HG02973 (cell line): ENCODE measurements at regions not wholly inside any gene's neighbourhood (a gene's known extent, or its start where the extent isn't known, plus 50 kb on each side); places are given as distances from the start of the nearest gene placed in this dataset.

Source experiments
- ATAC-seq: cut with Tn5 transposase; IDR thresholded peaks from one replicate; pipeline ENCODE4 v1.9.1; 2021; ENCODE audit warnings: moderate library complexity; ENCODE audit not compliant: unreplicated experiment

DNA sequence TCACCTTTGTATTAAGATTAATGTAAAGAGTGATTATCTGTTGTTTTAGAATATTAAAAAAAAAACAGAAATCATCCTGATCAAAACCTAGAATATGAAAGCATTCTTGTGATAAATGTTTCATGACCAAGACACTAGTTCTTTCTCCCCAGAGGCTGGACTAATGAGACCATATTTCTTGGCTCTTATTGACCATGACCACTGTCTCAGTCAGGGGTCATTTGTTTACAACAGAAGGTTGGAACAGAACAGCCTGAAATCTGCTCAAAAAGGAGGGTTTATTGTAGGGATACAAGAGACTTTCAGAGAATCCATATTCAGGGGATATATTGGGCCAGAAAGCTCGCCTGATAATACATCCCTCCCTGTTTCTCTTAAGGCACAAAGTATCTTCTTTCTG, 87.7 kb downstream of the TMEM30B start:
- ATAC-seq = no peak

DNA sequence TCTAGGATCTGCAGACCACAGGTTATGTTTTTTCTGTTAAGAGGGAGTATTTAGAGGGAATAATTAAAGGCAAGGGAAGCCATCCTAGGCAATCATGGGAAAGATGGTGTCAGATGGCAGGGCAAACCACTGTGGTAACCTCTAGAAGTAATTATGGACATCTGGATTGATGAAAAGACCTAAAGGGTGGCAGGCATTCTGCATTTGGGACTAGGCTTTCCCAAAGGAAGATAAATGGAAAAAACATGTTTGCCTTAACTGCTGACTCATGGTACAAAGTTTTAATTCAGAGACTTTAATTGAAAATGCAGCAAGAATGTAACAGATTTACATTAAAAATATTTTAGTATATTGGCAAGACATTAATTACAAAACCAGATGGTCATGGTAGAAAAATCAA, 88.1 kb downstream of the TMEM30B start:
- ATAC-seq = no peak

GRCh38 chr14:61191733-61192132, 89.4 kb downstream of the TMEM30B start:
- ATAC-seq = no peak

GRCh38 chr14:61190341-61190740, 90.8 kb downstream of the TMEM30B start:
- ATAC-seq = no peak

DNA sequence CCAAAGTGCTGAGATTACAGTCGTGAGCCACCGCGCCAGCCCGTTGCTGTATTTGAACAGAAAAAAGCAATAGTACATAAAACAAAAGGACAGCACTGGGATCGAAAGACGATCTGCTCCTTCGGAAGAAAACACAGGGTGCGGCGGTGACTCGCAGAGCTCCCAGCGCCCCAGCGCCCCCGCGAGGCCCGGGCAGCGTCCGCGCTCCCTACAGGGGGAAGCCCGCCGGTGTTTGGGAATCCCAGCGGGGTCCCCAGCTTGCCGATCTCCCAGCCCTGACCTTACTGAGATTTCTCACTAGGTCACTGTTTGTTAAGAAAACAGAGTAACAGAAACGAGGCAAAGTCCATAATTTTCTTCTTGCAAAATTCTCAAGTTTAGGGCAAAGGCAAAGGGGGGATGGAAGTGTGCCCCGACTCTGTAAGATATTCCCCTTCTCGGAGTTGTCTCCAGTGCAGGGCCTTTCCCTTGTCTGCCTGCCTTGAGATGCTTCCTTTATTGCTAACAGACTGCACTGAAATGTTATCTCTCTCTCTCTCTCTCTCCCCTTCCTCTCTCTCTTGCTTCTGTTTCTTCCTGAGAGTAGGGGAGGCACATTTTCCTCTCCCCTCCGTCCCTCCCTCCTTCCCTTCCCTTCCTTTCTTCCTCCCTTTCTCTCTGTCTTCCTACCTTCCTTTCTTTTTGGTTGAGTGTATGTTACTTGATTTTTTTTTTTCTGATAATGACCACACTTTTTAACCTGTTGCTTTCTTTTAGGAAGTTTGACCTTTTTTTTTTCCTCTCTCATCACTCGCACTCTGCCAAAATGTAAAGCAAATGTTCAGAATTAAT, 91.9 kb downstream of the TMEM30B start:
- ATAC-seq = no peak

- ATAC-seq = no peak
These were observed 92.9 kb downstream of the TMEM30B start for GRCh38 chr14:61188196-61188595.

DNA sequence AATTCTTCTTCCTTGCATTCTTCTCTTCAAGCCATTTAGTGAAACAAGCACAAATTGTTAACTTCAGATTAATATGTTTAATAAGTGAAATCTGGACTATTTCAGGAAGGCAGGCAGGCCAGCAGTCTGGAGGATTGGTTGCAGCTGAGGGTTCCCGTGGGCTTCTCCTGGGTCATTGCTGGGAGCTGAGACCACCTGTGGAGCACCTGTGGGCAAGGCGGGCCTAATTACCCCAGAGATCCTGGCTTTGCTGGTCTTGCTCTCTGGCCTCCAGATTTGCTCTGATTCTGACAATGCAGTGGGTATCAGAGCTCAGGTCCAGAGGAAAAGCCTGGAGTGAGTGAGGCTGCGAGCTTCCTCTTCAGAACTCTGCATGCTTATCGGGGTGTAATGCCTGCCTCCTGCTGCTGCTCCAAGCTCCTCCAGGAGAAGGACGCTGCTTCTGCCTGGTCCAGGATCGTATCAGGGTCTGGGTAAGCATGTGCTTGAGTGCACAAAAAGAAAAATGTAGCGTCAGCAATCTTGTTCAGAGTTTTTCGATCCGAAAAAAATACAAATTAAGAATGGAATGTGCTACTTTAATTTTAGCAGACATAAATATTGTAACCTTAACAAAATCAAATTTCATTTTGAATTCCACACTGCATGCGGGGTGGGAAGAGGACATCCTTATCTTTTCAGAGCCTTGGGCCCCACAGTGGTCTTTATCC, 93.8 kb downstream of the TMEM30B start:
- no peak for ATAC-seq

DNA sequence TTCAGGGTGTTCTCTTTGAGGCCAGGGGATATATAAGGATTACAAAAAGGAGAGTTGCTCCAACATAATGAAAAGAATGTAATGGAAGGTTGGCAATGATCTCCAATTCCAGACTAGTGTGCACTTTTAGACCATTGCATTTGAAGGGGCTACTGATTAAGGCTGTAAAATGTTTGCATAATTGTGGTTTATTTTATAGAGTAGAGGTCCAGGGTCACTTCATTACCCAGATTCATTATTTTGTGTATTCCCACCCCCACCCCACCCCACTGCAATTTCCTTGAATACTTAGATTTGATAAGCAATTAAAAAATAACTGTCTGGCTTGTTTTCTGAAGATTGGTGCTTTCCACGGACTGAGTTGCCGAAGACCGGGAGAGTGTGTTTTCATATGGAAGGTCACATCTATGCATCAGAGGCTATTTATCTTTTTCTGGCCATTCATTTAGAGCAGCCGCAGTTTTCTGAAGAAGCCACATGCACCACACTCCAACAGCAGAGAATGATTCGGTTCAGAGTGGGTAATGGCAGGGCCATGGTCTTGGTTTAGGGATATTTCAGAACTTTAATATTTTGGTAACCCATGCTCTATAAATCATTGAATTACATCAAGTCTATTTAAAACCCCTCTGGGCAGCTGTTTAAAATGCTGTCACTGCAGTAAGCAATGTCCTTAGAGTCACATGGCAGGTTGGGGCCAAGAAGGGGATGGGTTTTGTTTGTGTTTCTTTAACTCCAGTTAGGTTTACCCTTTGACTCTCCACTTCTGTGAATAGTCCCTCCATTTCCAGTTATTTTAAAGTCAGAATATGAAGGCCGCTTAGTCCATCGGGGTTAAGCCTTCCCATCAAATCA, 94.6 kb downstream of the TMEM30B start:
- no peak for ATAC-seq

- no peak for ATAC-seq
These were observed 95.6 kb downstream of the TMEM30B start for GRCh38 chr14:61185534-61185933.

DNA sequence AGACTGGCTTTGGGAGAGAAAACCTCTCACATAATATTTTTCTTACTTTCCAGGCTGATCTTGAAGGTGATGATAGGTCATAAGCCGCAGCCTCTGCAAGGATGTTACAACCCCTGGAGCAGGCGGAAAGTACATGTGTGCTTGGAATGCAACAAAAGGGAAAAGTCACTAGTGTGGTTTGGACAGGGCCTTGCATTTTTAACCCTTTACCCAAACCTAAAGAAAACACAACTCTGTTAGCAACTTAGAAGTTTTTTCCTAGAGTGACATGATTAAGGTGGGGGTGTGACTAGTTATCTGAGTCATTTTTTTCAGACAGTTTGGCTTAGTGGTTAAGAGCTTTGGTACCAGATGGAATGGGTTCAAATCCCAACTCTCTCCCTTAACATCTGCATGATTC, 97.0 kb downstream of the TMEM30B start:
- ATAC-seq = no peak

GRCh38 chr14:61183196-61183885, 97.8 kb downstream of the TMEM30B start:
- ATAC-seq = no peak

DNA sequence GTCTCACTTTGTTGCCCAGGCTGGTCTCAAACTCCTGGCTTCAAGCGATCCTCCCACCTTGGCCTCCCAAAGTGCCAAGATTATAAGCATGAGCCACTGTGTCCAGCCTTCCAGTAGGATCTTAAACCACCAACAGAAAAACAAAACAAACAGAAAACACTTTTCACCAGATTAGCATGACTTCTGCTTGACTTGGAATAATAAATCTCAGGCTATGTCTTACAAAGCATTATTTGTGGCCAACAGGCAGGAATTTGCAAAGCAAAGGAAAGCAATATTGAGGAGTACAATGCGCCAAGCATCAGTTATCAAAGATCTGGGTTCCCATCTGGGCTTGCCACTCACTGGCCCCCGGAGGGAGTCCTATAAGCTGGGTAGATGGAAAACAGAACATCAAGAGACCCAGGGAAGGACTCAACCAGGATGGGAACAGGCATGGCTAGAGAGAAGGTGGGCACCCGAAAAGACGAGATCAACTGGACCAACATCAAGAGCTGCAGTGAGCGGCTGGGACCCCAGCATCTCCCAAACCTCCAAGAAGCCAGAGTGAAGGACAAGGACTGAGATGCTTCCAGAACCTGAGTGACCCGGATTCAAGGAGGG, 101.2 kb downstream of the TMEM30B start:
- ATAC-seq = no peak

- no peak for ATAC-seq
These were observed 102.0 kb downstream of the TMEM30B start for GRCh38 chr14:61179061-61179690.

DNA sequence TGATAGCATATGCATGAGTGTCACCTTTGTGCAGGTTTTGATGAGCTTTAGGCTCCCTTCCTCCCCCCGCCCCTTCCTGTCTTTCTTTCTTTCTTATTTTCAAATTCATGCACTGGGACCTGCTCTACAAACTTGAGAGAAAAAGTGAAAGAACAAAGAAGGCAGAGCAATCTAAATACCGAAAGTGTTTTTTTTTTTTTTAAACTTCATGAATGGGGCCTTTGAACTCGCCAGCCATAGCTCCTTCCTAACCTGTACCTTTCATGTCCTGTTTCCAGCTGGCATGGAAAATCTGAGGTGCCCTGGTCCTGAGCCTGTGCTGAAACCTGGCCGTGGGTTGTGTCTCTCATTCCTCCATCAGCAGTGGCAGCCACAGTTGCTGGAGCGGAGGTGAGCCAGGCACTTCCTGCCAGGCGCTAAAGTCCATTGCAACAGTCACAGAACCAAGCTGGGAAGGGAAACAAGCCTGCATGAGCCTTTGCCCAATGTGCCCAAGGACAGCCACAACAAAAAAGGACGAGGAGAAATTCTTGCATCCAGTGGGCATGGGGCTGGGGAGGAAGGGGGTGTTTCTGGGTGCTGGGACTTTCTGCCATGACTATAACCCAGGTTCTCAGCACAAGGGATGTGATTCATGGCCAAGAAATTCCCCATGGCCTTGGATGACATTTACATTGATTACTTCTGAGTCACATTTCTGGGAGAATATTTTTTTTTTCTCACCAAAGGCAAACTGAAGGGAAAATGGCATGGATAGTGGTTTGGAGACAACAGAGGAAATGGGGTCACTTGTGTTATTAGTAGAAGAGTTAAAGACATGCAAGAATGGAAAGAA, 102.7 kb downstream of the TMEM30B start:
- ATAC-seq = no peak

GRCh38 chr14:61177279-61178225, 103.6 kb downstream of the TMEM30B start:
- no peak for ATAC-seq

DNA sequence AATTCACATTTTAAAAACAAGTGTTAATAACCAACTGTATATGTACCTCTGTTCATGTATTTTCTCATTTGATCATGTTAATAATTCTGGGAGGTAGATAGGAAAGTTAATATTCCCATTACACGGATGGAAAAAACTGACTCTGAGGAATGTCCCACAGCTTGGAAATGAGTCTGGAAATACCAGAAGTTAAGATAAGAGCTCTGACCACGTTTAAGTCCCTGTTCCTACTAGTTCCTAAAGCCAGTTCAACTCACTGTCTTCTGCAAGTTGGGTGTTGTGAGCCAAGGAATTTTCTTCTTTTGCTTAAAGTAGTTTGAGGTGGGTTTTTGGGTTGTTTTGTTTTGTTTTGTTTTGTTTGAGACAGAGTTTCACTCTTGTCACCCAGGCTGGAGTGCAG, 104.5 kb downstream of the TMEM30B start:
- no peak for ATAC-seq

DNA sequence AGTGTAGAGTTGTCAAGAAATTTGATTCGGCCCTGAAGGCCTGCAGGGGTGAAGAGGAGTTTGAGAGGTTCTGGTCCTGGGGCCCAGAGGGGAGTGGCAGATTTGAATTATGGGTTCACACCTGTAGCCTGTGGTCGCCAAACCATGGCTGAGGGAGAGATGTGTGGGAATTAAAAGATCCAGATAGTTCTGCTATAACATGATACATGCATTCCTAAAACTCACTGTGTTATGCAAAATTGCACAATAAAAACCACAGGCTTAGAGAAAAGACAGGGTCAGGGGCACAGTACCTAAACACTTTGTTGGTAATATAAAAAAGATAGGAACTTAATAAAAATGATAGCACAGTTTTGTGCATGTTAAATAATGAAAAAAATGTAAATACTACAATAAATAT, 106.2 kb downstream of the TMEM30B start:
- no peak for ATAC-seq

DNA sequence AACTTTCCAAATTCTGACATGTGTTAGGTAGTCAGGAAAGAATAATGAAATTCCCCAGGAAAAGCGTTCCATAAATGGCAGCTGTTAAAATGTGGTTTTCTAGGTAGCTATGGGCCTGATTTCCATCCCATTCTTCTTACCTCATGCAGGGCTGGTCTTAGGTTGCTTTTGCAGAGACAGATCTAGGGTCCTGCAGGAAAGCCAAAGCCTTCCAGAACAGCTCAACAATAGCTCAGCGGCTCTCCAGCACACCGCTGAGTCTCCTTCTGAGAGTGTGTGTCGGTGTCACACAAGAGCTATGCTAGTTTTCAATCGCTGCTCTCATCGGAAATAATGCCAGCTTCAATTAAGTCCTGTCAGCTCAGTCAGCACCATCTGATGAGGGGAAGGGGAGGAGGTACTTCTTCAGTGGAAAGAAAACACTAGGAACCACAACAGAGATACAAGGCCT, 106.7 kb downstream of the TMEM30B start:
- no peak for ATAC-seq
